CD4-positive, alpha-beta T cell (primary cell): ENCODE measurements at regions not wholly inside any gene's neighbourhood (a gene's known extent, or its start where the extent isn't known, plus 50 kb on each side); places are given as distances from the start of the nearest gene placed in this dataset.
"Not testable (repeated sequence)": the region's sequence is repeated elsewhere in the genome, so short reads cannot be mapped to it uniquely, and the experiment has no call there.

ENCODE experiments used
- ATAC-seq: fragments of 200-7000 bp; cut with Tn5 transposase; one replicate; pipeline ENCODE4 v1.10.0; 2022; ENCODE audit warnings: mild to moderate bottlenecking; ENCODE audit not compliant: poor library complexity
- CTCF ChIA-PET: fragments of 350-600 bp; sonication (Branson Sonifier 250); formaldehyde crosslinking; loops from one replicate; lab custom pipeline; 2021; ENCODE audit warnings: antibody characterized with exemption, inconsistent platforms; lab: Charles Lee
- POLR2A ChIA-PET: fragments of 350-600 bp; sonication (Branson Sonifier 250); formaldehyde crosslinking; loops from one replicate; lab custom pipeline; 2021; ENCODE audit warnings: antibody characterized with exemption, inconsistent platforms; lab: Charles Lee
- DNase-seq, 14 experiments: peaks; one replicate each; pipeline ENCODE4 v3.0.0-alpha.2; 2013 to 2020; ENCODE audit warnings: mixed read lengths in 2 of 14
- H3K27ac ChIP-seq, 2 donors: one replicate each; pipeline versions ENCODE4 v1.5.1 to v1.7.0; 2013; ENCODE audit warnings: low read length in 2 of 2, low read depth in 1 of 2, mild to moderate bottlenecking in 1 of 2
- H3K27me3 ChIP-seq, 2 experiments: 1 replicate in 1 of 2; 2 replicates in 1 of 2; pipeline versions ENCODE4 v1.6.1 to v1.7.0; 2013; ENCODE audit warnings: low read length in 2 of 2, control low read depth in 1 of 2, mild to moderate bottlenecking in 1 of 2, moderate library complexity in 1 of 2; ENCODE audit not compliant: insufficient read depth in 2 of 2, control insufficient read depth in 1 of 2
- H3K36me3 ChIP-seq: one replicate; pipeline ENCODE4 v1.6.1; 2013; ENCODE audit warnings: low read length, control low read depth; ENCODE audit not compliant: insufficient read depth
- H3K4me1 ChIP-seq: one replicate; pipeline ENCODE4 v1.6.1; 2013; ENCODE audit warnings: low read length, control low read depth; ENCODE audit not compliant: insufficient read depth
- H3K4me3 ChIP-seq: one replicate; pipeline ENCODE4 v1.5.1; 2013; ENCODE audit warnings: mild to moderate bottlenecking, low read length, moderate library complexity
- H3K9me3 ChIP-seq, 2 experiments: 1 replicate in 1 of 2; 2 replicates in 1 of 2; pipeline versions ENCODE4 v1.6.1 to v1.7.0; 2013; ENCODE audit warnings: low read length in 2 of 2, mild to moderate bottlenecking in 2 of 2, control low read depth in 1 of 2, moderate library complexity in 1 of 2; ENCODE audit not compliant: control insufficient read depth in 1 of 2, insufficient read depth in 1 of 2
- H3K27ac Mint-ChIP-seq: one replicate; pipeline ENCODE4 v1.8.0; 2020; ENCODE audit warnings: mixed read lengths
- H3K27me3 Mint-ChIP-seq: one replicate; pipeline ENCODE4 v1.8.0; 2021; ENCODE audit warnings: mixed read lengths
- H3K36me3 Mint-ChIP-seq: one replicate; pipeline ENCODE4 v1.8.0; 2021; ENCODE audit warnings: low read depth, mixed read lengths
- H3K4me1 Mint-ChIP-seq: one replicate; pipeline ENCODE4 v1.8.0; 2021; ENCODE audit warnings: low read depth, mixed read lengths
- H3K4me3 Mint-ChIP-seq: one replicate; pipeline ENCODE4 v1.8.0; 2020; ENCODE audit warnings: mild to moderate bottlenecking, mixed read lengths
- H3K9me3 Mint-ChIP-seq: one replicate; pipeline ENCODE4 v1.8.0; 2020; ENCODE audit warnings: mixed read lengths
- intact Hi-C, 2 experiments: fragments of 100-400 bp; cut with DNase I in 1 of 2; cut with micrococcal nuclease in 1 of 2; formaldehyde crosslinking; loops; one replicate each; pipeline versions ENCODE4 v1.15.1 to v1.9.0; 2023 to 2025; cut with DNase I, micrococcal nuclease

- H3K9me3 ChIP-seq: peaks cover 0 to 51% of the 10 kb centered on the region in 2 experiments
- H3K36me3 ChIP-seq, ATAC-seq, H3K27ac ChIP-seq, CTCF ChIA-PET, intact Hi-C loops, H3K4me3 Mint-ChIP-seq, H3K27me3 ChIP-seq, H3K4me1 Mint-ChIP-seq, H3K27me3 Mint-ChIP-seq, POLR2A ChIA-PET, H3K4me1 ChIP-seq, DNase-seq, H3K27ac Mint-ChIP-seq, H3K4me3 ChIP-seq: not testable (repeated sequence)
- H3K36me3 Mint-ChIP-seq: peaks cover 56% of the 10 kb centered on the region
- H3K9me3 Mint-ChIP-seq: peaks cover 75% of the 10 kb centered on the region
These were observed 1857.4 kb downstream of the UQCRFS1 start for GRCh38 chr19:27355581-27355980.
